ENCODE measurements at regions not wholly inside any gene's neighbourhood (a gene's known extent, or its start where the extent isn't known, plus 50 kb on each side); places are given as distances from the start of the nearest gene placed in this dataset.

DNA sequence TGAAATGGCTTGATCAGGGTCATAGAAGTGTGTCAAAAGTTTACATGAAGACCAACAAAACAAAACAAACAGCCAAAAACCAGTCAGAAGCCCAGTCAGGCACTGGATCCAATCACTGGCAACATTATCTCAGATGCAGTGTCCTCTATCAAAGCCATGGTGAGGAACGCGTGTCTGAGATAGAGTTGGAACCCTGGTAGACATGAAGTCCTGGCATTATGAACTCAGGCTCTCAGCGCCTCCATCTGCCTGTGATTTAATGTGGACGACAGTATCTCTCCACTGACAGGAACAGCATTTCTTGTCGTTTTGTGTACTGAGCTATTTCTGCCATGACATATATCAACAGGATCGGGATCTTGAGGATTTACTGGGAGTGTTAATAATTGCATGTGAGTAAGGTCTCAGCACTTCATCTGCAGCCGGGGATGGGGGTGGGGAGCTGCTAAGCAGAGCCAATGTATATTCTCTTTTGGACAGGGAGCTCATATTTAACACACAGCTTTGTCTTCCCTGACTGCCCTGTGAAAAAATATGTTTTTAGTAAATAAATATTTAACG lies 1120.0 kb downstream of the IGSF11 start:
- TF ChIP-seq, protein P1, sequence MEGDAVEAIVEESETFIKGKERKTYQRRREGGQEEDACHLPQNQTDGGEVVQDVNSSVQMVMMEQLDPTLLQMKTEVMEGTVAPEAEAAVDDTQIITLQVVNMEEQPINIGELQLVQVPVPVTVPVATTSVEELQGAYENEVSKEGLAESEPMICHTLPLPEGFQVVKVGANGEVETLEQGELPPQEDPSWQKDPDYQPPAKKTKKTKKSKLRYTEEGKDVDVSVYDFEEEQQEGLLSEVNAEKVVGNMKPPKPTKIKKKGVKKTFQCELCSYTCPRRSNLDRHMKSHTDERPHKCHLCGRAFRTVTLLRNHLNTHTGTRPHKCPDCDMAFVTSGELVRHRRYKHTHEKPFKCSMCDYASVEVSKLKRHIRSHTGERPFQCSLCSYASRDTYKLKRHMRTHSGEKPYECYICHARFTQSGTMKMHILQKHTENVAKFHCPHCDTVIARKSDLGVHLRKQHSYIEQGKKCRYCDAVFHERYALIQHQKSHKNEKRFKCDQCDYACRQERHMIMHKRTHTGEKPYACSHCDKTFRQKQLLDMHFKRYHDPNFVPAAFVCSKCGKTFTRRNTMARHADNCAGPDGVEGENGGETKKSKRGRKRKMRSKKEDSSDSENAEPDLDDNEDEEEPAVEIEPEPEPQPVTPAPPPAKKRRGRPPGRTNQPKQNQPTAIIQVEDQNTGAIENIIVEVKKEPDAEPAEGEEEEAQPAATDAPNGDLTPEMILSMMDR (IDR thresholded peaks at IDR 0.05; ENCODE audit: borderline replicate concordance, extremely low read depth, insufficient read depth) = no peak
- H3K27ac ChIP-seq (ENCODE audit: low read depth in 2 of 2, low read length in 2 of 2) = no peak overlapping the region
- H3K4me3 ChIP-seq (ENCODE audit: low read length in 3 of 3) = no peak overlapping the region
- no peaks in the 10 kb centered on the region for H3K27me3 ChIP-seq (ENCODE audit: control insufficient read depth, insufficient read depth, low read length)
- H3K36me3 ChIP-seq (ENCODE audit: control insufficient read depth in 2 of 3, insufficient read depth in 3 of 3, low read length in 3 of 3) = no peaks in the 10 kb centered on the region
- no peaks in the 10 kb centered on the region for H3K9me3 ChIP-seq (ENCODE audit: control insufficient read depth in 2 of 3, insufficient read depth in 1 of 3, low read length in 3 of 3)
- H3K9ac ChIP-seq (ENCODE audit: low read length in 3 of 3) = no peak overlapping the region
- DNase-seq = no peak
- FAIRE-seq = no peak
- no peaks in the 10 kb centered on the region for H3K4me1 ChIP-seq (ENCODE audit: control insufficient read depth in 2 of 3, insufficient read depth in 2 of 3, low read depth in 1 of 3, low read length in 3 of 3)
- intact Hi-C loops (cut with DNase I) = no loop called here

DNA sequence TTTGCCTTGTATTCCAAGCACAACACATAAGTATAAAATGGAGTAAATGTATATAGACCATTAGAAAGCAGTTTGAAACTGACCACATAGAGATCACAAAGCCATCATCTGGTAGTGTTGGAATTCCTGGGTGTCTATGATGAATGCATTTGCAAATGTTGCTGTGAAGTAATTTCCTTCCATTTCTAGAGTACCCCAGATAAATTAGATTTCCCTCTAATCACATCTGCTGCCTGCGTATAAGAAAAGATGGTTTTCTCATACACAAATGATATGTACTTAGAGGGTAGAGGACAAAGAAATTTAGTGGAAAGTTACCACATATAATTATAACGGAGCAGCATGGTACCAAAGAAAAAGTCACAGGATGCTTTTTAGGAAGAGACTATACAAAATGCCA lies 1117.8 kb downstream of the IGSF11 start:
- TF ChIP-seq, protein P1 (IDR thresholded peaks at IDR 0.05; ENCODE audit: borderline replicate concordance, extremely low read depth, insufficient read depth) = no peak
- FAIRE-seq = no peak
- intact Hi-C loops (cut with DNase I) = no loop called here

DNA sequence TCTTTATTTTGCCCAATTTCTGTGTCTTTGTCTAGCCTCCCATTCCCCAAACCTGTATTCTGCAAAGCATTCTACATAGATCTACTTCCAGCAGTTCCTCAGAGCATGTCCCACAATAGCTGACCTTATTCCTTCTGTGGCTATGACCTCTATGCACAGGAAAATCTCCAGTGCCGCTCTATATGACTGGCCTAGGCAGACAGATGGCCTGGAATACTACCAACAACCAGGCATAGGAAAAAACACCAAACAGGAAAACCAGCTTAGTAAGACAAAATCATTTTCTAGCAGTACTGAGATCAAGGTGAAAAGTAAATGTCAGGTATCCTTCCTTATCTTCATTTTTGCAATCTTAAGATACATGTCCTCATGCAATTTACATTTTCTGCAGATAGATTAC lies 1115.0 kb downstream of the IGSF11 start:
- Histone ChIP-seq H3K27me3 (ENCODE audit: control insufficient read depth, insufficient read depth, low read length) (no peaks in the 10 kb centered on the region), H3K4me3 (ENCODE audit: low read length in 3 of 3) (no peak overlapping the region), H3K9ac (ENCODE audit: low read length in 3 of 3) (no peak overlapping the region), H3K4me1 (ENCODE audit: control insufficient read depth in 2 of 3, insufficient read depth in 2 of 3, low read depth in 1 of 3, low read length in 3 of 3) (no peaks in the 10 kb centered on the region), H3K9me3 (ENCODE audit: control insufficient read depth in 2 of 3, insufficient read depth in 1 of 3, low read length in 3 of 3) (no peaks in the 10 kb centered on the region), H3K27ac (ENCODE audit: low read depth in 2 of 2, low read length in 2 of 2) (no peak overlapping the region), H3K36me3 (ENCODE audit: control insufficient read depth in 2 of 3, insufficient read depth in 3 of 3, low read length in 3 of 3) (no peaks in the 10 kb centered on the region)
- intact Hi-C loops (cut with DNase I) = no loop called here
- TF ChIP-seq, protein P1 (IDR thresholded peaks at IDR 0.05; ENCODE audit: borderline replicate concordance, extremely low read depth, insufficient read depth) = no peak
- DNase-seq (no peak), FAIRE-seq (no peak)

More for the DNA sequence above, 1117.8 kb downstream of the IGSF11 start:
- Histone ChIP-seq H3K4me3 (ENCODE audit: low read length in 3 of 3) (no peak overlapping the region), H3K4me1 (ENCODE audit: control insufficient read depth in 2 of 3, insufficient read depth in 2 of 3, low read depth in 1 of 3, low read length in 3 of 3) (no peaks in the 10 kb centered on the region), H3K9ac (ENCODE audit: low read length in 3 of 3) (no peak overlapping the region), H3K9me3 (ENCODE audit: control insufficient read depth in 2 of 3, insufficient read depth in 1 of 3, low read length in 3 of 3) (no peaks in the 10 kb centered on the region), H3K36me3 (ENCODE audit: control insufficient read depth in 2 of 3, insufficient read depth in 3 of 3, low read length in 3 of 3) (no peaks in the 10 kb centered on the region), H3K27me3 (ENCODE audit: control insufficient read depth, insufficient read depth, low read length) (no peaks in the 10 kb centered on the region), H3K27ac (ENCODE audit: low read depth in 2 of 2, low read length in 2 of 2) (no peak overlapping the region)
- no peak for DNase-seq

Measured in kidney (tissue), 13 donors.